CD4-positive, alpha-beta T cell (primary cell): ENCODE measurements at regions not wholly inside any gene's neighbourhood (a gene's known extent, or its start where the extent isn't known, plus 50 kb on each side); places are given as distances from the start of the nearest gene placed in this dataset.

Experiments
- ATAC-seq: fragments of 200-7000 bp; cut with Tn5 transposase; one replicate; pipeline ENCODE4 v1.10.0; 2022; ENCODE audit warnings: mild to moderate bottlenecking; ENCODE audit not compliant: poor library complexity
- CTCF ChIA-PET: fragments of 350-600 bp; sonication (Branson Sonifier 250); formaldehyde crosslinking; loops from one replicate; lab custom pipeline; 2021; ENCODE audit warnings: antibody characterized with exemption, inconsistent platforms; lab: Charles Lee
- POLR2A ChIA-PET: fragments of 350-600 bp; sonication (Branson Sonifier 250); formaldehyde crosslinking; loops from one replicate; lab custom pipeline; 2021; ENCODE audit warnings: antibody characterized with exemption, inconsistent platforms; lab: Charles Lee
- DNase-seq, 14 experiments: peaks; one replicate each; pipeline ENCODE4 v3.0.0-alpha.2; 2013 to 2020; ENCODE audit warnings: mixed read lengths in 2 of 14
- H3K27ac ChIP-seq, 2 donors: one replicate each; pipeline versions ENCODE4 v1.5.1 to v1.7.0; 2013; ENCODE audit warnings: low read length in 2 of 2, low read depth in 1 of 2, mild to moderate bottlenecking in 1 of 2
- H3K27me3 ChIP-seq, 2 experiments: 1 replicate in 1 of 2; 2 replicates in 1 of 2; pipeline versions ENCODE4 v1.6.1 to v1.7.0; 2013; ENCODE audit warnings: low read length in 2 of 2, control low read depth in 1 of 2, mild to moderate bottlenecking in 1 of 2, moderate library complexity in 1 of 2; ENCODE audit not compliant: insufficient read depth in 2 of 2, control insufficient read depth in 1 of 2
- H3K36me3 ChIP-seq: one replicate; pipeline ENCODE4 v1.6.1; 2013; ENCODE audit warnings: low read length, control low read depth; ENCODE audit not compliant: insufficient read depth
- H3K4me1 ChIP-seq: one replicate; pipeline ENCODE4 v1.6.1; 2013; ENCODE audit warnings: low read length, control low read depth; ENCODE audit not compliant: insufficient read depth
- H3K4me3 ChIP-seq: one replicate; pipeline ENCODE4 v1.5.1; 2013; ENCODE audit warnings: mild to moderate bottlenecking, low read length, moderate library complexity
- H3K9me3 ChIP-seq, 2 experiments: 1 replicate in 1 of 2; 2 replicates in 1 of 2; pipeline versions ENCODE4 v1.6.1 to v1.7.0; 2013; ENCODE audit warnings: low read length in 2 of 2, mild to moderate bottlenecking in 2 of 2, control low read depth in 1 of 2, moderate library complexity in 1 of 2; ENCODE audit not compliant: control insufficient read depth in 1 of 2, insufficient read depth in 1 of 2
- H3K27ac Mint-ChIP-seq: one replicate; pipeline ENCODE4 v1.8.0; 2020; ENCODE audit warnings: mixed read lengths
- H3K27me3 Mint-ChIP-seq: one replicate; pipeline ENCODE4 v1.8.0; 2021; ENCODE audit warnings: mixed read lengths
- H3K36me3 Mint-ChIP-seq: one replicate; pipeline ENCODE4 v1.8.0; 2021; ENCODE audit warnings: low read depth, mixed read lengths
- H3K4me1 Mint-ChIP-seq: one replicate; pipeline ENCODE4 v1.8.0; 2021; ENCODE audit warnings: low read depth, mixed read lengths
- H3K4me3 Mint-ChIP-seq: one replicate; pipeline ENCODE4 v1.8.0; 2020; ENCODE audit warnings: mild to moderate bottlenecking, mixed read lengths
- H3K9me3 Mint-ChIP-seq: one replicate; pipeline ENCODE4 v1.8.0; 2020; ENCODE audit warnings: mixed read lengths
- CTCF ChIP-seq: fragments of 200-600 bp; IDR thresholded peaks from one replicate; pipeline ENCODE4 v1.8.0; 2022; ENCODE audit warnings: antibody characterized with exemption, mild to moderate bottlenecking
- intact Hi-C, 2 experiments: fragments of 100-400 bp; cut with DNase I in 1 of 2; cut with micrococcal nuclease in 1 of 2; formaldehyde crosslinking; loops; one replicate each; pipeline versions ENCODE4 v1.15.1 to v1.9.0; 2023 to 2025; cut with DNase I, micrococcal nuclease

- H3K9me3 ChIP-seq: no peaks in the 10 kb centered on the region
- H3K4me1 ChIP-seq: no peaks in the 10 kb centered on the region
- ChIA-PET CTCF (no interaction called here), POLR2A (no interaction called here)
- no peak overlapping the region for H3K27ac Mint-ChIP-seq
- no peaks in the 10 kb centered on the region for H3K36me3 ChIP-seq
- peaks cover 2% of the 10 kb centered on the region for H3K9me3 Mint-ChIP-seq
- H3K4me3 ChIP-seq: no peak overlapping the region
- TF ChIP-seq CTCF: no peak
- no peak overlapping the region for H3K27ac ChIP-seq
- H3K27me3 ChIP-seq: no peaks in the 10 kb centered on the region
- H3K4me1 Mint-ChIP-seq: no peaks in the 10 kb centered on the region
- no peaks in the 10 kb centered on the region for H3K36me3 Mint-ChIP-seq
- intact Hi-C loops: no loop called here
- ATAC-seq (no peak), DNase-seq (no peak)
- no peaks in the 10 kb centered on the region for H3K27me3 Mint-ChIP-seq
- H3K4me3 Mint-ChIP-seq: no peak overlapping the region
These were observed 316.0 kb upstream of the MIR17HG start for GRCh38 chr13:91031508-91031907.

GRCh38 chr13:91032104-91032503 lies 315.4 kb upstream of the MIR17HG start:
- ATAC-seq (no peak), DNase-seq (no peak)
- no peaks in the 10 kb centered on the region for H3K27me3 Mint-ChIP-seq
- no peaks in the 10 kb centered on the region for H3K36me3 ChIP-seq
- H3K27ac Mint-ChIP-seq: no peak overlapping the region
- no peak overlapping the region for H3K27ac ChIP-seq
- H3K27me3 ChIP-seq: no peaks in the 10 kb centered on the region
- no peak overlapping the region for H3K4me3 Mint-ChIP-seq
- H3K4me1 ChIP-seq: no peaks in the 10 kb centered on the region
- H3K36me3 Mint-ChIP-seq: no peaks in the 10 kb centered on the region
- H3K4me3 ChIP-seq: no peak overlapping the region
- H3K4me1 Mint-ChIP-seq: no peaks in the 10 kb centered on the region
- ChIA-PET POLR2A (no interaction called here), CTCF (no interaction called here)
- H3K9me3 Mint-ChIP-seq: no peaks in the 10 kb centered on the region
- no peak for TF ChIP-seq CTCF
- no peaks in the 10 kb centered on the region for H3K9me3 ChIP-seq
- intact Hi-C loops: no loop called here

- H3K27me3 Mint-ChIP-seq: no peaks in the 10 kb centered on the region
- intact Hi-C loops: no loop called here
- no peak for TF ChIP-seq CTCF
- no peaks in the 10 kb centered on the region for H3K4me1 ChIP-seq
- POLR2A ChIA-PET: no interaction called here
- H3K9me3 Mint-ChIP-seq: no peaks in the 10 kb centered on the region
- H3K27ac ChIP-seq: no peak overlapping the region
- no peak for ATAC-seq
- H3K36me3 Mint-ChIP-seq: no peaks in the 10 kb centered on the region
- no peak overlapping the region for H3K27ac Mint-ChIP-seq
- H3K4me3 ChIP-seq: no peak overlapping the region
- no peaks in the 10 kb centered on the region for H3K4me1 Mint-ChIP-seq
- no peak overlapping the region for H3K4me3 Mint-ChIP-seq
- CTCF ChIA-PET: no interaction called here
- no peak for DNase-seq
- H3K27me3 ChIP-seq: no peaks in the 10 kb centered on the region
- no peaks in the 10 kb centered on the region for H3K9me3 ChIP-seq
- H3K36me3 ChIP-seq: no peaks in the 10 kb centered on the region
These were observed 310.6 kb upstream of the MIR17HG start for GRCh38 chr13:91036886-91037285.
